ENCODE measurements at regions not wholly inside any gene's neighbourhood (a gene's known extent, or its start where the extent isn't known, plus 50 kb on each side); places are given as distances from the start of the nearest gene placed in this dataset.

GRCh38 chr10:110378533-110379108 is 73.9 kb upstream of the SMNDC1 start:
- H3K9me3 ChIP-seq (ENCODE audit: low read length): no peaks in the 10 kb centered on the region
- H3K9me2 ChIP-seq (replicated peaks; ENCODE audit: insufficient read depth, low read length): no peaks in the 10 kb centered on the region
- H2AFZ ChIP-seq (ENCODE audit: low read length): no peak overlapping the region
- H3K4me2 ChIP-seq (ENCODE audit: low read depth, low read length, poor library complexity, severe bottlenecking): no peak overlapping the region
- H3K27me3 ChIP-seq (ENCODE audit: low read length): no peaks in the 10 kb centered on the region
- no peak overlapping the region for H3K9ac ChIP-seq (ENCODE audit: low read length)
- H4K20me1 ChIP-seq (ENCODE audit: insufficient read depth, low read depth, low read length): no peaks in the 10 kb centered on the region
- peaks cover 9% of the 10 kb centered on the region for H3K4me1 ChIP-seq (ENCODE audit: low read length)
- DNase-seq: no peak
- H3K79me2 ChIP-seq (ENCODE audit: low read length): no peaks in the 10 kb centered on the region
- H3K4me3 ChIP-seq (ENCODE audit: low read length): no peak overlapping the region
- H3K27ac ChIP-seq (ENCODE audit: low read length): no peak overlapping the region
- no peaks in the 10 kb centered on the region for H3K36me3 ChIP-seq (ENCODE audit: insufficient read depth, low read length)

- Histone ChIP-seq H3K36me3 (ENCODE audit: insufficient read depth, low read length) (no peaks in the 10 kb centered on the region), H2AFZ (ENCODE audit: low read length) (no peak overlapping the region), H3K4me2 (ENCODE audit: low read depth, low read length, poor library complexity, severe bottlenecking) (no peak overlapping the region), H3K9ac (ENCODE audit: low read length) (no peak overlapping the region), H3K27ac (ENCODE audit: low read length) (no peak overlapping the region), H3K79me2 (ENCODE audit: low read length) (no peaks in the 10 kb centered on the region), H4K20me1 (ENCODE audit: insufficient read depth, low read depth, low read length) (no peaks in the 10 kb centered on the region), H3K27me3 (ENCODE audit: low read length) (no peaks in the 10 kb centered on the region), H3K9me2 (replicated peaks; ENCODE audit: insufficient read depth, low read length) (no peaks in the 10 kb centered on the region), H3K4me3 (ENCODE audit: low read length) (no peak overlapping the region), H3K4me1 (ENCODE audit: low read length) (peaks cover 7% of the 10 kb centered on the region), H3K9me3 (ENCODE audit: low read length) (no peaks in the 10 kb centered on the region)
- DNase-seq: no peak
Measured at GRCh38 chr10:110379831-110380230, 75.1 kb upstream of the SMNDC1 start.

GRCh38 chr10:110380293-110380692 is 75.6 kb upstream of the SMNDC1 start:
- Histone ChIP-seq H3K4me3 (ENCODE audit: low read length) (no peak overlapping the region), H3K9me2 (replicated peaks; ENCODE audit: insufficient read depth, low read length) (no peaks in the 10 kb centered on the region), H4K20me1 (ENCODE audit: insufficient read depth, low read depth, low read length) (no peaks in the 10 kb centered on the region), H3K79me2 (ENCODE audit: low read length) (no peaks in the 10 kb centered on the region), H3K27ac (ENCODE audit: low read length) (no peak overlapping the region), H3K36me3 (ENCODE audit: insufficient read depth, low read length) (no peaks in the 10 kb centered on the region), H3K4me1 (ENCODE audit: low read length) (peaks cover 7% of the 10 kb centered on the region), H3K27me3 (ENCODE audit: low read length) (no peaks in the 10 kb centered on the region), H2AFZ (ENCODE audit: low read length) (no peak overlapping the region), H3K4me2 (ENCODE audit: low read depth, low read length, poor library complexity, severe bottlenecking) (no peak overlapping the region), H3K9me3 (ENCODE audit: low read length) (no peaks in the 10 kb centered on the region), H3K9ac (ENCODE audit: low read length) (no peak overlapping the region)
- no peak for DNase-seq

GRCh38 chr10:110382695-110383094 is 78.0 kb upstream of the SMNDC1 start:
- Histone ChIP-seq H4K20me1 (ENCODE audit: insufficient read depth, low read depth, low read length) (no peaks in the 10 kb centered on the region), H2AFZ (ENCODE audit: low read length) (no peak overlapping the region), H3K4me3 (ENCODE audit: low read length) (no peak overlapping the region), H3K4me2 (ENCODE audit: low read depth, low read length, poor library complexity, severe bottlenecking) (no peak overlapping the region), H3K9ac (ENCODE audit: low read length) (no peak overlapping the region), H3K4me1 (ENCODE audit: low read length) (peaks cover 14% of the 10 kb centered on the region), H3K27ac (ENCODE audit: low read length) (no peak overlapping the region), H3K79me2 (ENCODE audit: low read length) (no peaks in the 10 kb centered on the region), H3K9me3 (ENCODE audit: low read length) (no peaks in the 10 kb centered on the region), H3K36me3 (ENCODE audit: insufficient read depth, low read length) (no peaks in the 10 kb centered on the region), H3K9me2 (replicated peaks; ENCODE audit: insufficient read depth, low read length) (no peaks in the 10 kb centered on the region), H3K27me3 (ENCODE audit: low read length) (no peaks in the 10 kb centered on the region)
- DNase-seq: no peak

- Histone ChIP-seq H3K9me3 (ENCODE audit: low read length) (no peaks in the 10 kb centered on the region), H3K4me1 (ENCODE audit: low read length) (peaks cover 44% of the 10 kb centered on the region), H3K27ac (ENCODE audit: low read length) (no peak overlapping the region), H3K9ac (ENCODE audit: low read length) (no peak overlapping the region), H2AFZ (ENCODE audit: low read length) (no peak overlapping the region), H3K27me3 (ENCODE audit: low read length) (no peaks in the 10 kb centered on the region), H3K4me3 (ENCODE audit: low read length) (no peak overlapping the region), H4K20me1 (ENCODE audit: insufficient read depth, low read depth, low read length) (no peaks in the 10 kb centered on the region), H3K79me2 (ENCODE audit: low read length) (no peaks in the 10 kb centered on the region), H3K9me2 (replicated peaks; ENCODE audit: insufficient read depth, low read length) (no peaks in the 10 kb centered on the region), H3K4me2 (ENCODE audit: low read depth, low read length, poor library complexity, severe bottlenecking) (peak overlapping the region; percentile 26), H3K36me3 (ENCODE audit: insufficient read depth, low read length) (no peaks in the 10 kb centered on the region)
- DNase-seq: no peak
Measured at GRCh38 chr10:110387617-110387982, 82.9 kb upstream of the SMNDC1 start.

DNA sequence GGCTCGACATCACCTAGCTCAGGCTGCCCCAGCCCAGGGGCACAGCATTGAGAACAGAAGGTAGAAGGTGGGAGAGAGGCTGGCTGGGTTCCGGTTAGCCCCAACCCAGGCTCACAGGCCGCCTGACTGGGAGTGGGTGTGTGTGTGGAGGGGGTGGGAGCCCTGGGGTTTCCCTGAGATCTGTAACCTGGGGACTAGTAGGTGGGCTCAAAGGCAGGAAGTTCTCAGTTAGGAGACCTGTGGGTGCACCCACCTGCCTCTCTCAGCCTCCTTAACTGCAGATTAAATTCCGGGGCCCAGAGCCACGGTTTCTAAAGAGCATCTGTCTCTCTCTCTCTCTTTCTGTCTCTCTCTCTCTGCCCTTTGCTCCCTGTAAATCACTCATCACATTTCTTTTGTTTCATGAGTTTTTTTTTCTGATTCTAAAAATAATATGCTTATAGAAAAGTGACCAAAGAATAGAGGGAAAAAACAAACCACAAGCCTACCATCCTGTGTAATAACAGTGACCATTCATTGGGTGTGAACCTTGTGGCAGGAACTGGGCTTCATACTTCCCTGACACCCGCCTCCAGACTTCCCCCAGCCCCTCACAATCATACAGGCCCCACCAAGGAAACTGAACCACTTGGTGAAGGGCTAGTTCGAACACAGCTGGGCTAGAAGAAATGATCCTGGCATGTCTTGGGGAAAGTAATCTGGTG is 83.4 kb upstream of the SMNDC1 start:
- no peak for DNase-seq
- Histone ChIP-seq H3K79me2 (ENCODE audit: low read length) (no peaks in the 10 kb centered on the region), H3K27me3 (ENCODE audit: low read length) (no peaks in the 10 kb centered on the region), H2AFZ (ENCODE audit: low read length) (peak overlapping the region; percentile 77), H3K9ac (ENCODE audit: low read length) (no peak overlapping the region), H3K27ac (ENCODE audit: low read length) (no peak overlapping the region), H3K36me3 (ENCODE audit: insufficient read depth, low read length) (no peaks in the 10 kb centered on the region), H3K4me2 (ENCODE audit: low read depth, low read length, poor library complexity, severe bottlenecking) (no peak overlapping the region), H3K9me2 (replicated peaks; ENCODE audit: insufficient read depth, low read length) (no peaks in the 10 kb centered on the region), H3K9me3 (ENCODE audit: low read length) (no peaks in the 10 kb centered on the region), H4K20me1 (ENCODE audit: insufficient read depth, low read depth, low read length) (no peaks in the 10 kb centered on the region), H3K4me1 (ENCODE audit: low read length) (peaks cover 44% of the 10 kb centered on the region), H3K4me3 (ENCODE audit: low read length) (no peak overlapping the region)

GRCh38 chr10:110388687-110389052 is 84.0 kb upstream of the SMNDC1 start:
- Histone ChIP-seq H3K4me3 (ENCODE audit: low read length) (no peak overlapping the region), H3K4me2 (ENCODE audit: low read depth, low read length, poor library complexity, severe bottlenecking) (no peak overlapping the region), H3K9ac (ENCODE audit: low read length) (no peak overlapping the region), H3K27me3 (ENCODE audit: low read length) (no peaks in the 10 kb centered on the region), H2AFZ (ENCODE audit: low read length) (peak overlapping the region; percentile 77), H3K36me3 (ENCODE audit: insufficient read depth, low read length) (no peaks in the 10 kb centered on the region), H4K20me1 (ENCODE audit: insufficient read depth, low read depth, low read length) (no peaks in the 10 kb centered on the region), H3K79me2 (ENCODE audit: low read length) (no peaks in the 10 kb centered on the region), H3K9me2 (replicated peaks; ENCODE audit: insufficient read depth, low read length) (no peaks in the 10 kb centered on the region), H3K27ac (ENCODE audit: low read length) (no peak overlapping the region), H3K4me1 (ENCODE audit: low read length) (peaks cover 44% of the 10 kb centered on the region), H3K9me3 (ENCODE audit: low read length) (no peaks in the 10 kb centered on the region)
- DNase-seq: peak; percentile 58

- H2AFZ ChIP-seq (ENCODE audit: low read length): no peak overlapping the region
Measured at GRCh38 chr10:110389255-110389654, 84.5 kb upstream of the SMNDC1 start.

More at GRCh38 chr10:110389255-110389654, 84.5 kb upstream of the SMNDC1 start:
- no peaks in the 10 kb centered on the region for H3K9me3 ChIP-seq (ENCODE audit: low read length)
- H3K4me3 ChIP-seq (ENCODE audit: low read length): no peak overlapping the region
- H4K20me1 ChIP-seq (ENCODE audit: insufficient read depth, low read depth, low read length): no peaks in the 10 kb centered on the region
- no peaks in the 10 kb centered on the region for H3K79me2 ChIP-seq (ENCODE audit: low read length)
- H3K36me3 ChIP-seq (ENCODE audit: insufficient read depth, low read length): no peaks in the 10 kb centered on the region
- no peaks in the 10 kb centered on the region for H3K27me3 ChIP-seq (ENCODE audit: low read length)
- no peak overlapping the region for H3K27ac ChIP-seq (ENCODE audit: low read length)
- DNase-seq: no peak
- H3K9ac ChIP-seq (ENCODE audit: low read length): no peak overlapping the region
- no peaks in the 10 kb centered on the region for H3K9me2 ChIP-seq (replicated peaks; ENCODE audit: insufficient read depth, low read length)
- H3K4me2 ChIP-seq (ENCODE audit: low read depth, low read length, poor library complexity, severe bottlenecking): no peak overlapping the region
- peaks cover 44% of the 10 kb centered on the region for H3K4me1 ChIP-seq (ENCODE audit: low read length)

Measured in Karpas-422 (cell line).